ENCODE measurements at regions not wholly inside any gene's neighbourhood (a gene's known extent, or its start where the extent isn't known, plus 50 kb on each side); places are given as distances from the start of the nearest gene placed in this dataset.
A peak's percentile ranks its signal among the peaks of the same experiment; 100 is the strongest.

DNA sequence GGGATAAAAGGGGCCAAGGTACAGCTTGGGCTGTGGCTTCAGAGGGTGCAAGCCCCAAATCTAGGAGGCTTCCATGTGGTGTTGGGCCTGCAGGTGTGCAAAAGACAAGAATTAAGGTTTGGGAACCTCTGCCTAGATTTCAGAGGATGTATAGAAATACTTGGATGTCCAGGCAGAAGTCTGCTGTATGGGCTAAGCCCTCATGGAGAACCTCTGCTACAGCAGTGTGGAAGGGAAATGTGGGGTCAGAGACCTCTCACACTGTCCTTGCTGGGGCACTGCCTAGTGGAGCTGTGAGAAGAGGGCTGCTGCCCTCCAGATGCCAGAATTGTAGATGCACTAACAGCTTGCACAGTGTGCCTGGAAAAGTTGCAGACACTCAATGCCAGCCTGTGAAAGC, 880.6 kb upstream of the ID2 start:
- in situ Hi-C loops (cut with MboI; ENCODE audit: low pct_ligation_motif_present in 1 of 4, low pct_unique_long_range_greater_than_20kb in 1 of 4, low sequenced_read_pairs in 3 of 4): no loop called here
- intact Hi-C loops (cut with DNase I; ENCODE audit: low total_unique reads): no loop called here

GRCh38 chr2:7803515-7803914, 878.3 kb upstream of the ID2 start:
- WGBS, 2 donors (ENCODE audit: low coverage in 1 of 2): 92 to 100% methylated on average over 1 to 5 of the region's 5 CpGs
- intact Hi-C loops (cut with DNase I; ENCODE audit: low total_unique reads): no loop called here
- TF ChIP-seq CTCF (IDR thresholded peaks at IDR 0.05) (no peak), EP300 (IDR thresholded peaks at IDR 0.05; ENCODE audit: low read depth) (no peak), POLR2AphosphoS5 (IDR thresholded peaks at IDR 0.05) (no peak), POLR2A (IDR thresholded peaks at IDR 0.05) (no peak)
- Histone ChIP-seq H3K36me3 (no peaks in the 10 kb centered on the region), H3K27me3 (no peaks in the 10 kb centered on the region), H3K4me1 (no peaks in the 10 kb centered on the region), H3K27ac (no peak overlapping the region), H3K4me3 (no peak overlapping the region), H3K9me3 (no peaks in the 10 kb centered on the region)
- in situ Hi-C loops (cut with MboI; ENCODE audit: low pct_ligation_motif_present in 1 of 4, low pct_unique_long_range_greater_than_20kb in 1 of 4, low sequenced_read_pairs in 3 of 4): no loop called here
- no peak for DNase-seq

More for the DNA sequence above, 880.6 kb upstream of the ID2 start:
- Histone ChIP-seq H3K9me3 (no peaks in the 10 kb centered on the region), H3K4me1 (no peaks in the 10 kb centered on the region), H3K36me3 (no peaks in the 10 kb centered on the region), H3K27me3 (no peaks in the 10 kb centered on the region), H3K4me3 (no peak overlapping the region), H3K27ac (no peak overlapping the region)
- no peak for DNase-seq
- TF ChIP-seq POLR2AphosphoS5 (IDR thresholded peaks at IDR 0.05): no peak
- TF ChIP-seq POLR2A (IDR thresholded peaks at IDR 0.05): no peak
- no peak for TF ChIP-seq EP300 (IDR thresholded peaks at IDR 0.05; ENCODE audit: low read depth)
- no peak for TF ChIP-seq CTCF (IDR thresholded peaks at IDR 0.05)

- Histone ChIP-seq H3K4me3 (no peak overlapping the region), H3K36me3 (no peaks in the 10 kb centered on the region), H3K27ac (no peak overlapping the region), H3K4me1 (no peaks in the 10 kb centered on the region), H3K27me3 (no peaks in the 10 kb centered on the region), H3K9me3 (no peaks in the 10 kb centered on the region)
- intact Hi-C loops (cut with DNase I; ENCODE audit: low total_unique reads) (no loop called here), in situ Hi-C loops (cut with MboI; ENCODE audit: low pct_ligation_motif_present in 1 of 4, low pct_unique_long_range_greater_than_20kb in 1 of 4, low sequenced_read_pairs in 3 of 4) (no loop called here)
- 78 to 79% methylated on average over 3 of the region's 3 CpGs for WGBS, 2 donors (ENCODE audit: low coverage in 1 of 2)
- peak in 1 of 5 experiments; percentile 7 for TF ChIP-seq CTCF (IDR thresholded peaks at IDR 0.05)
- TF ChIP-seq EP300 (IDR thresholded peaks at IDR 0.05; ENCODE audit: low read depth): no peak
- no peak for DNase-seq
These were observed 872.2 kb upstream of the ID2 start for GRCh38 chr2:7809640-7810039.

- Histone ChIP-seq H3K36me3 (no peaks in the 10 kb centered on the region), H3K27ac (no peak overlapping the region), H3K4me1 (no peaks in the 10 kb centered on the region), H3K27me3 (no peaks in the 10 kb centered on the region), H3K4me3 (no peak overlapping the region), H3K9me3 (no peaks in the 10 kb centered on the region)
- DNase-seq: no peak
- 92 to 100% methylated on average over 3 of the region's 3 CpGs for WGBS, 2 donors (ENCODE audit: low coverage in 1 of 2)
- in situ Hi-C loops (cut with MboI; ENCODE audit: low pct_ligation_motif_present in 1 of 4, low pct_unique_long_range_greater_than_20kb in 1 of 4, low sequenced_read_pairs in 3 of 4) (no loop called here), intact Hi-C loops (cut with DNase I; ENCODE audit: low total_unique reads) (no loop called here)
- TF ChIP-seq POLR2AphosphoS5 (IDR thresholded peaks at IDR 0.05): no peak
- TF ChIP-seq CTCF (IDR thresholded peaks at IDR 0.05): no peak
- no peak for TF ChIP-seq EP300 (IDR thresholded peaks at IDR 0.05; ENCODE audit: low read depth)
- no peak for TF ChIP-seq POLR2A (IDR thresholded peaks at IDR 0.05)
These were observed 870.8 kb upstream of the ID2 start for GRCh38 chr2:7811073-7811472.
